ENCODE measurements at regions not wholly inside any gene's neighbourhood (a gene's known extent, or its start where the extent isn't known, plus 50 kb on each side); places are given as distances from the start of the nearest gene placed in this dataset.

GRCh38 chr9:16136961-16137360 is 584.1 kb downstream of the CCDC171 start:
- no peak for DNase-seq
- H3K36me3 ChIP-seq: no peaks in the 10 kb centered on the region
- peaks cover 0 to 5% (median 0%) of the 10 kb centered on the region in 4 donors for H3K27me3 ChIP-seq
- H3K4me3 ChIP-seq: no peak overlapping the region
- no peaks in the 10 kb centered on the region for H3K9me3 ChIP-seq
- H3K27ac ChIP-seq: no peak overlapping the region
- 74% methylated on average over 3 of the region's 4 CpGs; no CpG with 5 or more reads in 1 of the 2 donors for WGBS, 2 donors
- intact Hi-C loops (cut with DNase I): no loop called here
- TF ChIP-seq, protein P1, sequence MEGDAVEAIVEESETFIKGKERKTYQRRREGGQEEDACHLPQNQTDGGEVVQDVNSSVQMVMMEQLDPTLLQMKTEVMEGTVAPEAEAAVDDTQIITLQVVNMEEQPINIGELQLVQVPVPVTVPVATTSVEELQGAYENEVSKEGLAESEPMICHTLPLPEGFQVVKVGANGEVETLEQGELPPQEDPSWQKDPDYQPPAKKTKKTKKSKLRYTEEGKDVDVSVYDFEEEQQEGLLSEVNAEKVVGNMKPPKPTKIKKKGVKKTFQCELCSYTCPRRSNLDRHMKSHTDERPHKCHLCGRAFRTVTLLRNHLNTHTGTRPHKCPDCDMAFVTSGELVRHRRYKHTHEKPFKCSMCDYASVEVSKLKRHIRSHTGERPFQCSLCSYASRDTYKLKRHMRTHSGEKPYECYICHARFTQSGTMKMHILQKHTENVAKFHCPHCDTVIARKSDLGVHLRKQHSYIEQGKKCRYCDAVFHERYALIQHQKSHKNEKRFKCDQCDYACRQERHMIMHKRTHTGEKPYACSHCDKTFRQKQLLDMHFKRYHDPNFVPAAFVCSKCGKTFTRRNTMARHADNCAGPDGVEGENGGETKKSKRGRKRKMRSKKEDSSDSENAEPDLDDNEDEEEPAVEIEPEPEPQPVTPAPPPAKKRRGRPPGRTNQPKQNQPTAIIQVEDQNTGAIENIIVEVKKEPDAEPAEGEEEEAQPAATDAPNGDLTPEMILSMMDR (IDR thresholded peaks at IDR 0.05): no peak
- TF ChIP-seq POLR2A (IDR thresholded peaks at IDR 0.05): no peak
- peaks cover 0 to 7% (median 2%) of the 10 kb centered on the region in 3 donors for H3K4me1 ChIP-seq

DNA sequence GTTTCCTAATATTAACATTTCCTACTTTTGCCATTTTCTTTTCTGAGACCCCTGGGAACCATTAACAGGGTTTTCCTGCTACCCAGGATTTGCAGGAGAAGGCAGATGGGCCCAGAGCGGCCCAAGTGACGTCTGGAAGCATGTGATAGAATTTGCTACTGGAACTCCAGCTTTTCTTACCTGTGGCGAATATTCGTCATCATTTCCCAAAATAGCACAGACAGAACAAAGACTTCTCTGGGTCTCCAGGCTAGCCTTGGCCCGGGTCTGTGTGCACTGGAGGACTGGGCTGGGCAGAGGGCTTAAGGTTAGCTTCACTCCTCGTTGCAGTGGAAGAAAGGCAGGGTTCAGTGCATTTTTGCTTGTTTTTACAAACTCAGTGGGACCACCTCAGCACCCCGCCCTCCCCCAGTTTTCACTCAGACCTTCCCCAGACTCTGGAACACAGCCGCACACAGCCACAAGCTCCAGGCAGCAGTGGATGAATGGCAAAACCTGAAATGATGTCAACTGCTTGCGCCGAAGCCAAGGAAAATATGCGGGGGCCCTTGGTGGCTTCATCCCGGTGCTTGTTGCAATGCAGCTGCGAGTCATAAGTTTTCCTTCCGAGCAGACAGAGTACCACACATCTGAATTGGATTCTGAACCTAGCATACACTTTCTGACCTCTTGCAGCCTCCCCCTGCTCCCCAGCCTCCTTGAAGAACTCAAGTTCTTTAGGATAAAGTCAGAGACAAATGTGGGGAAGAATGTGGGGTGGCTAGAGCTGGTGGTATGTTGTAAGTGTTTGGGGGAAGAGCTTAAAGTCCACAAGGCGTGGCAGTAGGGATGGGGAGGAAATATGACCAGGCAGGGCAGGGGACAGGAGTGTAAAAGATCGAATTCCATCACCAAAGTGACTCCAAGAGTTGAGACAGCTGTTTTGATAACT is 586.0 kb downstream of the CCDC171 start:
- H3K4me1 ChIP-seq: peaks cover 0 to 9% (median 2%) of the 10 kb centered on the region in 3 donors
- no peaks in the 10 kb centered on the region for H3K36me3 ChIP-seq
- TF ChIP-seq, protein P1 (IDR thresholded peaks at IDR 0.05): no peak
- no peak for TF ChIP-seq POLR2A (IDR thresholded peaks at IDR 0.05)
- WGBS, 2 donors: 64 to 79% methylated on average over 12 to 15 of the region's 16 CpGs
- H3K27me3 ChIP-seq: peaks cover 0 to 5% (median 0%) of the 10 kb centered on the region in 4 donors
- no peaks in the 10 kb centered on the region for H3K9me3 ChIP-seq
- no peak overlapping the region for H3K27ac ChIP-seq
- no peak overlapping the region for H3K4me3 ChIP-seq
- DNase-seq: no peak
- intact Hi-C loops (cut with DNase I): no loop called here

GRCh38 chr9:16139774-16140173 is 586.9 kb downstream of the CCDC171 start:
- H3K27ac ChIP-seq: no peak overlapping the region
- H3K4me1 ChIP-seq: peaks cover 0 to 18% (median 2%) of the 10 kb centered on the region in 3 donors
- TF ChIP-seq POLR2A (IDR thresholded peaks at IDR 0.05): no peak
- TF ChIP-seq, protein P1 (IDR thresholded peaks at IDR 0.05): no peak
- DNase-seq: no peak
- no peak overlapping the region for H3K4me3 ChIP-seq
- peaks cover 0 to 5% (median 0%) of the 10 kb centered on the region in 4 donors for H3K27me3 ChIP-seq
- WGBS, 2 donors: 80 to 87% methylated on average over 5 of the region's 5 CpGs
- H3K36me3 ChIP-seq: no peaks in the 10 kb centered on the region
- no peaks in the 10 kb centered on the region for H3K9me3 ChIP-seq
- intact Hi-C loops (cut with DNase I): no loop called here

GRCh38 chr9:16143310-16143709 is 590.5 kb downstream of the CCDC171 start:
- H3K36me3 ChIP-seq: no peaks in the 10 kb centered on the region
- no peak for DNase-seq
- no peak overlapping the region for H3K27ac ChIP-seq
- intact Hi-C loops (cut with DNase I): no loop called here
- no peak overlapping the region for H3K4me3 ChIP-seq
- peaks cover 0 to 4% (median 0%) of the 10 kb centered on the region in 4 donors for H3K27me3 ChIP-seq
- WGBS, 2 donors: 77 to 83% methylated on average over 3 to 6 of the region's 7 CpGs
- TF ChIP-seq, protein P1 (IDR thresholded peaks at IDR 0.05): no peak
- no peaks in the 10 kb centered on the region for H3K9me3 ChIP-seq
- peaks cover 0 to 17% (median 4%) of the 10 kb centered on the region in 3 donors for H3K4me1 ChIP-seq

Data from esophagus squamous epithelium (tissue), 5 donors.